ENCODE measurements at regions not wholly inside any gene's neighbourhood (a gene's known extent, or its start where the extent isn't known, plus 50 kb on each side); places are given as distances from the start of the nearest gene placed in this dataset.

GRCh38 chr3:159178209-159178897 is 376.5 kb downstream of the MFSD1 start:
- TF ChIP-seq POLR2A (IDR thresholded peaks at IDR 0.05; ENCODE audit: borderline replicate concordance, extremely low read depth, insufficient read depth, insufficient read length): no peak
- no peak for TF ChIP-seq CTCF (IDR thresholded peaks at IDR 0.05 in 2 of 3, conservative IDR thresholded peaks at IDR 0.05 in 1 of 3; ENCODE audit: borderline replicate concordance in 1 of 3, insufficient read depth in 1 of 3, low read depth in 2 of 3, low read length in 2 of 3)
- TF ChIP-seq REST (IDR thresholded peaks at IDR 0.05; ENCODE audit: low read depth): no peak
- no peak for TF ChIP-seq EZH2phosphoT487 (IDR thresholded peaks at IDR 0.05; ENCODE audit: borderline replicate concordance)
- TF ChIP-seq SRF (IDR thresholded peaks at IDR 0.05; ENCODE audit: low read depth): no peak
- TF ChIP-seq POLR2AphosphoS5 (IDR thresholded peaks at IDR 0.05; ENCODE audit: low read depth, low read length): no peak
- TF ChIP-seq EZH2 (IDR thresholded peaks at IDR 0.05): no peak
- TF ChIP-seq ZBTB33 (IDR thresholded peaks at IDR 0.05; ENCODE audit: extremely low read depth, insufficient replicate concordance, low read length): no peak
- TF ChIP-seq ELF1 (IDR thresholded peaks at IDR 0.05; ENCODE audit: borderline replicate concordance, low read depth): no peak
- TF ChIP-seq ZFX (IDR thresholded peaks at IDR 0.05): no peak
- no peak for TF ChIP-seq MAX (IDR thresholded peaks at IDR 0.05)
- no peak for TF ChIP-seq RAD21 (IDR thresholded peaks at IDR 0.05; ENCODE audit: low read depth)
- TF ChIP-seq ZNF274 (IDR thresholded peaks at IDR 0.05; ENCODE audit: low read depth, low read length): no peak
- TF ChIP-seq ATF3 (IDR thresholded peaks at IDR 0.05): no peak

Data from HCT116 (cell line).